ENCODE measurements at regions not wholly inside any gene's neighbourhood (a gene's known extent, or its start where the extent isn't known, plus 50 kb on each side); places are given as distances from the start of the nearest gene placed in this dataset.

DNA sequence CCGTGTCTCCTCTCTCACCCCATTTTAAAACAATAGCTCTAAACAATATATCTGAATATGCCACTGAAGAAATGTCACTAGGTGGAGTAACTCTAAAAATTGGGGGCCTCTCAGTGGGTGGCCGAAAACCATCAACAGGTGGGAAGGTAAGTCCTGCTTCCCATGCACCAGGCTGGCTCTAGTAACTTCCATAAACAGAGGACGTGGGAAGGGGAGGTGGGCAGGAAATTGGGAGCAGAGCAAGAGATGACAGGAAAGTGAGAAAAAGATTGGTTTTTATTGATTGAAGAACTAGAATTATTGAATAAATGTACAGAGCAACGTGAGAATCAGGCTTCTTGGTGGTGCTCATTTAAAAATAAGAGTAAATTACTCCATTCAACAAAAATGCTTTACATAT lies 170.4 kb downstream of the SOCS6 start:
- peaks cover 1% of the 10 kb centered on the region for H3K4me1 Mint-ChIP-seq (ENCODE audit: unreplicated experiment)

GRCh38 chr18:70457788-70458187 lies 168.9 kb downstream of the SOCS6 start:
- H3K9me3 Mint-ChIP-seq: no peaks in the 10 kb centered on the region
- H3K27me3 Mint-ChIP-seq: peaks cover 12% of the 10 kb centered on the region
- no peak for TF ChIP-seq CTCF (conservative IDR thresholded peaks at IDR 0.05)
- no peaks in the 10 kb centered on the region for H3K4me1 Mint-ChIP-seq (ENCODE audit: unreplicated experiment)
- no peak overlapping the region for H3K4me3 Mint-ChIP-seq
- H3K27ac Mint-ChIP-seq: no peak overlapping the region
- H3K36me3 Mint-ChIP-seq: no peaks in the 10 kb centered on the region
- DNase-seq (ENCODE audit: extremely low spot score, unreplicated experiment): no peak

More for the DNA sequence above, 170.4 kb downstream of the SOCS6 start:
- Mint-ChIP-seq H3K27ac (no peak overlapping the region), H3K36me3 (no peaks in the 10 kb centered on the region), H3K4me3 (no peak overlapping the region), H3K27me3 (peaks cover 20% of the 10 kb centered on the region), H3K9me3 (no peaks in the 10 kb centered on the region)
- DNase-seq (ENCODE audit: extremely low spot score, unreplicated experiment): no peak
- no peak for TF ChIP-seq CTCF (conservative IDR thresholded peaks at IDR 0.05)

DNA sequence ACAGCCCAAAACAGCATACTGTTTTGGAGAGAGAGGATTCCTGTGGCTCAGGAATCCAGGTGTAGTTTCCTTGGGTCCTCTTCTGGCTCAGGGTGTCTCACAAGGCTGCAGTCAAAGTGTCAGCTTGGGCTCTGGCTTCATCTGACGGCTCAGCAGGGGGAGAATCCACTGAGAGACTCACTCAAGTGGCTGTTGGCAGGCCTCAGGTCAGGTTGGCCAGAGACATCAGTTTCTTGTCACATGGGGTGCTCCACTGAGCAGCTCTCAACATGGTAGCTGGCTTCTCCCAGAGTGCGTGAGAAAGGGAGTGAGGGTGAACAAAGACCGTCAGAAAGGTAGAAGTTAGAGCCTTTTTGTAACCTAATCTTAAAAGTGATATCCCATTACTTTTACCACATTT lies 168.4 kb downstream of the SOCS6 start:
- H3K9me3 Mint-ChIP-seq: no peaks in the 10 kb centered on the region
- no peak overlapping the region for H3K27ac Mint-ChIP-seq
- DNase-seq (ENCODE audit: extremely low spot score, unreplicated experiment): no peak
- no peaks in the 10 kb centered on the region for H3K4me1 Mint-ChIP-seq (ENCODE audit: unreplicated experiment)
- H3K4me3 Mint-ChIP-seq: no peak overlapping the region
- peaks cover 12% of the 10 kb centered on the region for H3K27me3 Mint-ChIP-seq
- TF ChIP-seq CTCF (conservative IDR thresholded peaks at IDR 0.05): no peak
- no peaks in the 10 kb centered on the region for H3K36me3 Mint-ChIP-seq

DNA sequence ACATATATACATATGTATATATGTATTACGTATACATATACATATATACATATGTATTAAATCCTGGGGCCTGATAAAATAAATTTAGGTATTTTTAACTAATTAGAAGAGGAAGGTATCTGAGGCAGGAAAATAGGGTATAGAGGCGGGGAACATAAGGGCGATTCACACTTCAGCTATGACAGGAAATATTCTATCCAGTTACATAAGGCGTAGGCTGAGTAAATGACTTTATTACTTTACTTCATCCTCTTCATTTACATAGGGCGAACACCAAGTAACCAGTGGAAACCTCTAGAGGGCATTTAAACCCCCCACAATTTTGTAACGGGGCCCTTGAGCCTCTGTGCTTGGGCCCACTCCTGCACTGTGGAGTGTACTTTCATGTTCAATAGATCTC lies 167.5 kb downstream of the SOCS6 start:
- DNase-seq (ENCODE audit: extremely low spot score, unreplicated experiment): no peak
- no peak for TF ChIP-seq CTCF (conservative IDR thresholded peaks at IDR 0.05)
- H3K36me3 Mint-ChIP-seq: no peaks in the 10 kb centered on the region
- H3K4me1 Mint-ChIP-seq (ENCODE audit: unreplicated experiment): no peaks in the 10 kb centered on the region
- H3K27ac Mint-ChIP-seq: no peak overlapping the region
- H3K27me3 Mint-ChIP-seq: peaks cover 4% of the 10 kb centered on the region
- no peaks in the 10 kb centered on the region for H3K9me3 Mint-ChIP-seq
- H3K4me3 Mint-ChIP-seq: no peak overlapping the region

DNA sequence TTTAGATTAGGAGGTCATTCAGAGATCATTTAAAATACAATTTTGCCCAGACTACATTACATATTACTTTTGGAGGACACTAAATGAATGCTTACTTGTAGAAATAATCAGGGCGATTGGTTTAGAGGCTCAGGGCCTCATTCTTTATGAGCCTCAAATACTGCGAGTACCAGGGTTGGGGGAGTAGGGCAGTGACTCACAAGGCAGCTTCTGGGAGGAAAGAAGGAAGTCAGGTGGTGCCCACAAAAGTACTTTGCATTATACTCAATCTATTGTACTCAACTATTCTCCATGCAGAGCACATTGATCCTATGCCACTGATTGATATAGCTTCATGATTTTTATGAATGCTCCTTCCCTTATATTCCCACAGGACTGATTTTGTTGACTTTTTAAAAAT lies 166.9 kb downstream of the SOCS6 start:
- DNase-seq (ENCODE audit: extremely low spot score, unreplicated experiment): no peak
- Mint-ChIP-seq H3K9me3 (no peaks in the 10 kb centered on the region), H3K4me3 (no peak overlapping the region), H3K27me3 (peaks cover 4% of the 10 kb centered on the region), H3K27ac (no peak overlapping the region), H3K4me1 (ENCODE audit: unreplicated experiment) (no peaks in the 10 kb centered on the region), H3K36me3 (no peaks in the 10 kb centered on the region)
- no peak for TF ChIP-seq CTCF (conservative IDR thresholded peaks at IDR 0.05)

- H3K4me3 Mint-ChIP-seq: no peak overlapping the region
- H3K27me3 Mint-ChIP-seq: peaks cover 4% of the 10 kb centered on the region
- H3K9me3 Mint-ChIP-seq: no peaks in the 10 kb centered on the region
- H3K27ac Mint-ChIP-seq: no peak overlapping the region
- no peak for DNase-seq (ENCODE audit: extremely low spot score, unreplicated experiment)
- H3K36me3 Mint-ChIP-seq: no peaks in the 10 kb centered on the region
- no peaks in the 10 kb centered on the region for H3K4me1 Mint-ChIP-seq (ENCODE audit: unreplicated experiment)
- TF ChIP-seq CTCF (conservative IDR thresholded peaks at IDR 0.05): peak; percentile 91
Measured at GRCh38 chr18:70454704-70455322, 166.0 kb downstream of the SOCS6 start.

All from type B pancreatic cell (in vitro differentiated cells).